Spleen (tissue), 11 donors: ENCODE measurements at regions not wholly inside any gene's neighbourhood (a gene's known extent, or its start where the extent isn't known, plus 50 kb on each side); places are given as distances from the start of the nearest gene placed in this dataset.
"Not testable (repeated sequence)": the region's sequence is repeated elsewhere in the genome, so short reads cannot be mapped to it uniquely, and the experiment has no call there.

Source experiments
- DNase-seq: peaks from one replicate; pipeline ENCODE4 v3.0.0-alpha.2; 2020
- H3K27ac ChIP-seq, 8 donors: fragments of 200-600 bp; sonication (generic) in 7 of 8; 1 replicate in 4 of 8; 2 replicates in 4 of 8; pipeline versions ENCODE4 v1.5.0 to v1.8.0; 2016 to 2021; ENCODE audit warnings: inconsistent platforms in 4 of 8, mild to moderate bottlenecking in 4 of 8, moderate library complexity in 1 of 8
- H3K27me3 ChIP-seq, 7 donors: fragments of 200-600 bp; sonication (generic) in 6 of 7; replicated peaks in 1 of 7; 1 replicate in 4 of 7; 2 replicates in 3 of 7; pipeline versions ENCODE4 v1.5.0 to v1.8.0; 2016 to 2021; ENCODE audit warnings: inconsistent platforms in 3 of 7, mild to moderate bottlenecking in 1 of 7
- H3K36me3 ChIP-seq, 6 donors: fragments of 200-600 bp; sonication (generic) in 5 of 6; 1 replicate in 4 of 6; 2 replicates in 2 of 6; pipeline versions ENCODE4 v1.5.0 to v1.8.0; 2016 to 2021; ENCODE audit warnings: inconsistent platforms in 2 of 6
- H3K4me1 ChIP-seq, 6 donors: fragments of 200-600 bp; sonication (generic) in 5 of 6; 1 replicate in 3 of 6; 2 replicates in 3 of 6; pipeline versions ENCODE4 v1.5.0 to v1.8.0; 2016 to 2021; ENCODE audit warnings: inconsistent platforms in 3 of 6
- H3K4me3 ChIP-seq, 8 donors: fragments of 200-600 bp; sonication (generic) in 7 of 8; 1 replicate in 4 of 8; 2 replicates in 4 of 8; pipeline versions ENCODE4 v1.5.0 to v1.8.0; 2016 to 2021; ENCODE audit warnings: inconsistent platforms in 4 of 8, mild to moderate bottlenecking in 4 of 8, moderate library complexity in 2 of 8
- H3K9me3 ChIP-seq, 8 donors: fragments of 200-600 bp; sonication (generic) in 7 of 8; 1 replicate in 4 of 8; 2 replicates in 4 of 8; pipeline versions ENCODE4 v1.5.0 to v1.8.0; 2016 to 2021; ENCODE audit warnings: inconsistent platforms in 4 of 8
- CTCF ChIP-seq, 11 experiments: fragments of 200-600 bp in 7 of 11; fragments of 450-650 bp in 4 of 11; sonication (generic) in 4 of 11; IDR thresholded peaks in 8 of 11; conservative IDR thresholded peaks in 3 of 11; 1 replicate in 7 of 11; 2 replicates in 4 of 11; pipeline versions ENCODE4 v1.4.0 to v1.8.0; 2016 to 2021; ENCODE audit warnings: antibody characterized with exemption in 11 of 11, inconsistent platforms in 4 of 11, mild to moderate bottlenecking in 1 of 11
- POLR2A ChIP-seq, 3 donors: fragments of 450-650 bp; IDR thresholded peaks; one replicate each; pipeline ENCODE4 v1.5.1; 2017; ENCODE audit warnings: antibody characterized with exemption in 3 of 3, mild to moderate bottlenecking in 1 of 3
- POLR2AphosphoS5 ChIP-seq, 3 donors: sonication (generic); formaldehyde crosslinking; IDR thresholded peaks; one replicate each; pipeline ENCODE4 v1.5.1; 2017; ENCODE audit warnings: antibody characterized with exemption in 3 of 3
- WGBS, 5 donors: extraction: QIAGEN DNeasy Blood & Tissue Kit in 3 of 5; methylation state at CpG; one replicate each; pipeline versions ENCODE4 v1.1.5 to v1.1.7; 2013 to 2018; 5-methylcytosine and 5-hydroxymethylcytosine counted together
- intact Hi-C: fragments of 100-400 bp; cut with DNase I; formaldehyde crosslinking; loops from one replicate; pipeline ENCODE4 v1.15.0; 2023; ENCODE audit warnings: low total_unique reads
- donor health status: healthy with polysubstance abuse.
- donor health status: DM: no; HTN: no; CAD: no; lungs with moderate emphysema.
- donor health status: DM: no; HTN: no; CAD: no.
- donor health status: Bipolar disorder and iron deficiency.
- donor health status: healthy.
- donor health status: DM: no; HTN: no; CAD: no.
- donor health status: DM: yes; HTN: yes; CAD: no.

DNA sequence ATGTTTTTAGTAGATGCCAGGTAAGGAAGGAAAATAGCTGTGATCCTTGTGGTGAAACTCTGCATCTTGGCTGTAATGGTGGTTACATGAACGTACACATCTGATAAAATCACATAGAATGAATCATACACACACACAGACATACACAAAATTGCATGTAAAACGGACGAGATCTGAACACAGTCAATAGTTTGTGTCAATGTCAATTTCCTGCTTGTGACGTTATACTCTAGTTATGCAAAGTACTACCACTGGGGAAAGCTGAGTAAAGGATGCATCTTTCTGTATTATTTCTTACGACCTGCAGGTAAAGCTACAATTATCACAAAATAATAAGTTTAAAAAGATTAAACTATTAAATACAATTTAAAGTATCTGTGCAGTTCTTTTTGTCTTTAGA, 493.7 kb upstream of the ZP4 start:
- H3K36me3 ChIP-seq: no peaks in the 10 kb centered on the region
- TF ChIP-seq CTCF (IDR thresholded peaks at IDR 0.05 in 8 of 11, conservative IDR thresholded peaks at IDR 0.05 in 3 of 11): no peak
- TF ChIP-seq POLR2AphosphoS5 (IDR thresholded peaks at IDR 0.05): no peak
- TF ChIP-seq POLR2A (IDR thresholded peaks at IDR 0.05): no peak
- 45 to 81% (median 71%) methylated on average over 5 of the region's 5 CpGs for WGBS, 5 donors
- H3K4me1 ChIP-seq: no peaks in the 10 kb centered on the region
- intact Hi-C loops: no loop called here
- no peaks in the 10 kb centered on the region for H3K27me3 ChIP-seq
- H3K27ac ChIP-seq: no peak overlapping the region
- no peak overlapping the region for H3K4me3 ChIP-seq
- no peak for DNase-seq
- no peaks in the 10 kb centered on the region for H3K9me3 ChIP-seq

GRCh38 chr1:238380167-238380566, 489.4 kb upstream of the ZP4 start:
- Histone ChIP-seq H3K36me3 (no peaks in the 10 kb centered on the region), H3K27ac (no peak overlapping the region), H3K4me3 (no peak overlapping the region), H3K27me3 (no peaks in the 10 kb centered on the region), H3K4me1 (no peaks in the 10 kb centered on the region), H3K9me3 (no peaks in the 10 kb centered on the region)
- TF ChIP-seq CTCF (IDR thresholded peaks at IDR 0.05 in 8 of 11, conservative IDR thresholded peaks at IDR 0.05 in 3 of 11): no peak
- no peak for TF ChIP-seq POLR2AphosphoS5 (IDR thresholded peaks at IDR 0.05)
- no peak for TF ChIP-seq POLR2A (IDR thresholded peaks at IDR 0.05)
- intact Hi-C loops: no loop called here
- no peak for DNase-seq
- WGBS, 5 donors: 79 to 92% (median 86%) methylated on average over 2 of the region's 2 CpGs

DNA sequence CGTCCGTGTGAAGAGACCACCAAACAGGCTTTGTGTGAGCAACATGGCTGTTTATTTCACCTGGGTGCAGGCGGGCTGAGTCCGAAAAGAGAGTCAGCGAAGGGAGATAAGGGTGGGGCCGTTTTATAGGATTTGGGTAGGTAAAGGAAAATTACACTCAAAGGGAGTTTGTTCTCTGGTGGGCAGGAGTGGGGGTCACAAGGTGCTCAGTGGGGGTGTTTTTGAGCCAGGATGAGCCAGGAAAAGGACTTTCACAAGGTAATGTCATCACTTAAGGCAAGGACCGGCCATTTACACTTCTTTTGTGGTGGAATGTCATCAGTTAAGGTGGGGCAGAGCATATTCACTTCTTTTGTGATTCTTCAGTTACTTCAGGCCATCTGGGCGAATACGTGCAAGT, 488.7 kb upstream of the ZP4 start:
- 89 to 92% (median 89%) methylated on average over 7 to 9 of the region's 9 CpGs for WGBS, 5 donors
- H3K4me1 ChIP-seq, H3K36me3 ChIP-seq, intact Hi-C loops, DNase-seq, H3K27ac ChIP-seq, H3K9me3 ChIP-seq, H3K4me3 ChIP-seq, H3K27me3 ChIP-seq: not testable (repeated sequence)

GRCh38 chr1:238377280-238377919, 486.7 kb upstream of the ZP4 start:
- 65 to 73% (median 71%) methylated on average over 7 of the region's 7 CpGs for WGBS, 5 donors
- intact Hi-C loops: no loop called here
- Histone ChIP-seq H3K9me3 (no peaks in the 10 kb centered on the region), H3K27ac (no peak overlapping the region), H3K36me3 (no peaks in the 10 kb centered on the region), H3K4me3 (no peak overlapping the region), H3K4me1 (no peaks in the 10 kb centered on the region), H3K27me3 (no peaks in the 10 kb centered on the region)
- TF ChIP-seq POLR2A (IDR thresholded peaks at IDR 0.05): no peak
- no peak for TF ChIP-seq CTCF (IDR thresholded peaks at IDR 0.05 in 8 of 11, conservative IDR thresholded peaks at IDR 0.05 in 3 of 11)
- TF ChIP-seq POLR2AphosphoS5 (IDR thresholded peaks at IDR 0.05): no peak
- no peak for DNase-seq

DNA sequence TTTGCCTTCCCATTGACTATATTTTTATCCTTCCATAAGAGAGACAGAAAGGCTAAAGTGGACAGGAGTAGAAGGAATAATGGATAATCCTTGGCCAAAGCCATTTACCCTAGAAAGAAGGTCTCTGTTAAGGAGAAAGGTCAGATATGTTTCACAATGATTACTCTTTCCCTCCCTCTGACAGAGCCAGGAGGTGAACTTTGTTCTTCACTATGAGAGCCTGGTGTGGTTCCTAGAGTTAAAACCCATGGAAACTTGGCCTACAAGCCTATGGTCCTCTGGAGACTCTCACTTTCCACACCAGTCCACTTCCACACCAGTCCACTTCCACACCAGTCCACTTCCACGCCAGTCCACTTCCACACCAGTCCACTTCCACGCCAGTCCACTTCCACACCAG, 479.9 kb upstream of the ZP4 start:
- TF ChIP-seq CTCF (IDR thresholded peaks at IDR 0.05 in 8 of 11, conservative IDR thresholded peaks at IDR 0.05 in 3 of 11) (no peak), POLR2A (IDR thresholded peaks at IDR 0.05) (no peak), POLR2AphosphoS5 (IDR thresholded peaks at IDR 0.05) (no peak)
- H3K4me1 ChIP-seq: no peaks in the 10 kb centered on the region

More for the DNA sequence above, 479.9 kb upstream of the ZP4 start:
- WGBS, 5 donors: 56 to 85% (median 78%) methylated on average over 2 of the region's 2 CpGs
- Histone ChIP-seq H3K27ac (no peak overlapping the region), H3K4me3 (no peak overlapping the region), H3K27me3 (no peaks in the 10 kb centered on the region), H3K36me3 (no peaks in the 10 kb centered on the region), H3K9me3 (peaks cover 0 to 20% (median 4%) of the 10 kb centered on the region in 8 donors)
- no peak for DNase-seq
- intact Hi-C loops: no loop called here
